GM23248 (cell line): ENCODE measurements at regions not wholly inside any gene's neighbourhood (a gene's known extent, or its start where the extent isn't known, plus 50 kb on each side); places are given as distances from the start of the nearest gene placed in this dataset.

Source experiments
- DNase-seq: peaks from one replicate; pipeline ENCODE4 v3.0.0-alpha.2; 2015
- H2AFZ ChIP-seq: fragments of 200-600 bp; sonication (generic); 2 replicates; pipeline ENCODE4 v1.6.1; 2016; ENCODE audit warnings: antibody characterized with exemption
- H3F3A ChIP-seq: fragments of 200-600 bp; sonication (generic); 2 replicates; pipeline ENCODE4 v1.6.1; 2016; ENCODE audit warnings: mild to moderate bottlenecking, antibody characterized with exemption, mixed run types; ENCODE audit not compliant: insufficient read depth
- H3K27ac ChIP-seq: fragments of 200-600 bp; sonication (generic); 2 replicates; pipeline ENCODE4 v1.5.1; 2016; ENCODE audit warnings: mild to moderate bottlenecking
- H3K27me3 ChIP-seq: fragments of 200-600 bp; sonication (generic); replicated peaks from 2 replicates; pipeline ENCODE4 v1.6.1; 2016; ENCODE audit warnings: mild to moderate bottlenecking; ENCODE audit not compliant: insufficient read depth
- H3K36me3 ChIP-seq: fragments of 200-600 bp; sonication (generic); 2 replicates; pipeline ENCODE4 v1.6.1; 2016; ENCODE audit warnings: low read depth, mild to moderate bottlenecking
- H3K4me1 ChIP-seq: fragments of 200-600 bp; sonication (generic); 2 replicates; pipeline ENCODE4 v1.6.1; 2016; ENCODE audit warnings: mild to moderate bottlenecking; ENCODE audit not compliant: insufficient read depth
- H3K4me2 ChIP-seq: fragments of 200-600 bp; sonication (generic); one replicate; pipeline ENCODE4 v1.6.1; 2016; ENCODE audit warnings: mild to moderate bottlenecking; ENCODE audit not compliant: unreplicated experiment
- H3K4me3 ChIP-seq: fragments of 200-600 bp; sonication (generic); 2 replicates; pipeline ENCODE4 v1.5.1; 2016; ENCODE audit warnings: mild to moderate bottlenecking
- H3K79me2 ChIP-seq: fragments of 200-600 bp; sonication (generic); 2 replicates; pipeline ENCODE4 v1.6.1; 2016; ENCODE audit warnings: mild to moderate bottlenecking; ENCODE audit not compliant: insufficient read depth
- H3K9ac ChIP-seq: fragments of 200-600 bp; sonication (generic); 2 replicates; pipeline ENCODE4 v1.6.1; 2016; ENCODE audit warnings: mild to moderate bottlenecking
- H3K9me2 ChIP-seq: fragments of 200-600 bp; sonication (generic); 2 replicates; pipeline ENCODE4 v1.6.1; 2016; ENCODE audit warnings: mixed run types, mild to moderate bottlenecking, moderate library complexity; ENCODE audit not compliant: insufficient read depth
- H3K9me3 ChIP-seq: fragments of 200-600 bp; sonication (generic); one replicate; pipeline ENCODE4 v1.6.1; 2017; ENCODE audit warnings: low read depth
- H4K20me1 ChIP-seq: fragments of 200-600 bp; sonication (generic); 2 replicates; pipeline ENCODE4 v1.6.0; 2016; ENCODE audit not compliant: insufficient read depth
- EZH2 ChIP-seq: fragments of 200-600 bp; sonication (generic); IDR thresholded peaks from 2 replicates; pipeline ENCODE4 v1.6.1; 2018; ENCODE audit warnings: antibody characterized with exemption, mild to moderate bottlenecking; ENCODE audit not compliant: insufficient read depth, poor library complexity, severe bottlenecking
- EZH2phosphoT487 ChIP-seq: fragments of 200-600 bp; sonication (generic); IDR thresholded peaks from 2 replicates; pipeline ENCODE4 v1.6.1; 2018; ENCODE audit warnings: antibody characterized with exemption, moderate library complexity, mild to moderate bottlenecking, low read depth; ENCODE audit not compliant: insufficient read depth
- WGBS, 2 experiments: methylation state at CpG; one replicate each; pipeline ENCODE4 v1.1.6; 2015 to 2017; ENCODE audit warnings: low lambda C conversion rate in 2 of 2, low coverage in 1 of 2; ENCODE audit errors: missing lambda C conversion rate in 2 of 2; 5-methylcytosine and 5-hydroxymethylcytosine counted together
- in situ Hi-C: fragments of 300-500 bp; cut with MboI; formaldehyde crosslinking; loops from 2 replicates; pipeline ENCODE4 v1.15.0; 2020

GRCh38 chr2:217192366-217192765 lies 332.5 kb upstream of the TNP1 start:
- WGBS, 2 experiments, result 84 to 85% methylated on average over 2 of the region's 2 CpGs
- no peak for DNase-seq
- in situ Hi-C loops, result no loop called here

GRCh38 chr2:217189747-217190146 lies 329.9 kb upstream of the TNP1 start:
- 93 to 96% methylated on average over 2 of the region's 2 CpGs for WGBS, 2 experiments
- Histone ChIP-seq H3K27ac (no peak overlapping the region), H2AFZ (no peak overlapping the region), H3K4me3 (no peak overlapping the region), H4K20me1 (no peaks in the 10 kb centered on the region), H3F3A (no peaks in the 10 kb centered on the region), H3K9me3 (no peaks in the 10 kb centered on the region), H3K36me3 (no peaks in the 10 kb centered on the region), H3K4me2 (no peak overlapping the region), H3K9me2 (no peaks in the 10 kb centered on the region), H3K9ac (no peak overlapping the region), H3K79me2 (no peaks in the 10 kb centered on the region), H3K4me1 (no peaks in the 10 kb centered on the region), H3K27me3 (no peaks in the 10 kb centered on the region)
- in situ Hi-C loops, result no loop called here
- DNase-seq, result no peak
- TF ChIP-seq EZH2, result no peak
- TF ChIP-seq EZH2phosphoT487, result no peak

More at GRCh38 chr2:217192366-217192765, 332.5 kb upstream of the TNP1 start:
- Histone ChIP-seq H3K9me3 (no peaks in the 10 kb centered on the region), H3K9ac (no peak overlapping the region), H3K4me3 (no peak overlapping the region), H3F3A (no peaks in the 10 kb centered on the region), H3K9me2 (no peaks in the 10 kb centered on the region), H3K79me2 (no peaks in the 10 kb centered on the region), H3K36me3 (no peaks in the 10 kb centered on the region), H3K27ac (no peak overlapping the region), H3K4me2 (no peak overlapping the region), H3K27me3 (no peaks in the 10 kb centered on the region), H2AFZ (no peak overlapping the region), H4K20me1 (no peaks in the 10 kb centered on the region), H3K4me1 (no peaks in the 10 kb centered on the region)
- no peak for TF ChIP-seq EZH2
- no peak for TF ChIP-seq EZH2phosphoT487

GRCh38 chr2:217189131-217189530 lies 329.3 kb upstream of the TNP1 start:
- Histone ChIP-seq H3K9ac (no peak overlapping the region), H3K4me3 (no peak overlapping the region), H4K20me1 (no peaks in the 10 kb centered on the region), H3K27me3 (no peaks in the 10 kb centered on the region), H3K4me1 (no peaks in the 10 kb centered on the region), H3K9me3 (no peaks in the 10 kb centered on the region), H3K36me3 (no peaks in the 10 kb centered on the region), H3K27ac (no peak overlapping the region), H3K4me2 (no peak overlapping the region), H3F3A (no peaks in the 10 kb centered on the region), H2AFZ (no peak overlapping the region), H3K79me2 (no peaks in the 10 kb centered on the region), H3K9me2 (no peaks in the 10 kb centered on the region)
- in situ Hi-C loops, result no loop called here
- TF ChIP-seq EZH2, result no peak
- TF ChIP-seq EZH2phosphoT487, result no peak
- WGBS, 2 experiments, result 93 to 96% methylated on average over 6 of the region's 6 CpGs
- DNase-seq, result no peak

GRCh38 chr2:217186668-217187159 lies 326.9 kb upstream of the TNP1 start:
- Histone ChIP-seq H2AFZ (0 out of 2 replicates have a peak overlapping the region, but pooled peaks have one; percentile 42), H3K9ac (no peak overlapping the region), H3K9me2 (no peaks in the 10 kb centered on the region), H4K20me1 (no peaks in the 10 kb centered on the region), H3K27me3 (no peaks in the 10 kb centered on the region), H3F3A (no peaks in the 10 kb centered on the region), H3K4me3 (no peak overlapping the region), H3K4me2 (no peak overlapping the region), H3K79me2 (no peaks in the 10 kb centered on the region), H3K27ac (no peak overlapping the region), H3K36me3 (no peaks in the 10 kb centered on the region), H3K4me1 (no peaks in the 10 kb centered on the region), H3K9me3 (no peaks in the 10 kb centered on the region)
- 29 to 42% methylated on average over 3 of the region's 3 CpGs for WGBS, 2 experiments
- no peak for DNase-seq
- TF ChIP-seq EZH2phosphoT487 (no peak), EZH2 (no peak)
- in situ Hi-C loops, result no loop called here

- H3K4me2 ChIP-seq, result no peak overlapping the region
- no peaks in the 10 kb centered on the region for H3K4me1 ChIP-seq
- no peak overlapping the region for H3K9ac ChIP-seq
- no peaks in the 10 kb centered on the region for H3K36me3 ChIP-seq
- no peaks in the 10 kb centered on the region for H3K27me3 ChIP-seq
- in situ Hi-C loops, result no loop called here
- no peak for TF ChIP-seq EZH2phosphoT487
- no peak for TF ChIP-seq EZH2
- no peaks in the 10 kb centered on the region for H3F3A ChIP-seq
- H3K4me3 ChIP-seq, result no peak overlapping the region
- no peaks in the 10 kb centered on the region for H4K20me1 ChIP-seq
- no peaks in the 10 kb centered on the region for H3K9me2 ChIP-seq
- no peaks in the 10 kb centered on the region for H3K9me3 ChIP-seq
- no peaks in the 10 kb centered on the region for H3K79me2 ChIP-seq
- DNase-seq, result no peak
- peak overlapping the region; percentile 42; the same call in 1 of the 2 replicates for H2AFZ ChIP-seq
- no peak overlapping the region for H3K27ac ChIP-seq
- WGBS, 2 experiments, result 53 to 60% methylated on average over 6 of the region's 6 CpGs
Observed at GRCh38 chr2:217186152-217186551, 326.3 kb upstream of the TNP1 start.
